NCI-H82 (cell line): ENCODE measurements at regions not wholly inside any gene's neighbourhood (a gene's known extent, or its start where the extent isn't known, plus 50 kb on each side); places are given as distances from the start of the nearest gene placed in this dataset.

ENCODE experiments used
- DNase-seq: peaks from one replicate; lab custom pipeline; 2025; lab: John Stamatoyannopoulos, UW

- no peak for DNase-seq
These were observed 1917.7 kb downstream of the TP53TG3F start for GRCh38 chr16:35377142-35377541.

DNA sequence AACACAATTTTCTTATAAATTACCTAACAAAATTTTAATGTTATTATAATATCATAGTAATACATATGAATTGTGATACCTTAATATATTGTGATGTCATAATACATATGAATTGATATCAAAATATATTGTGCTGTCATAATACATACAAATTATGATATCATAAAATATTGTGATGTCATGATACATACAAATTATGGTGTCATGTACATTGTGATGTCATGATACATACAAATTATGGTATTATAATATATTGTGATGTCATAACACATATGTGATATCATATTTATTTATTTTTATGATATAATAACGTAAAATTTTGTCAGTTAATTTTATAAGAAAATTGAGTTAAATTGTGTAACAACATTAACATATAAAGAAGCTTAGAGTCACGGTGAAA is 1927.2 kb downstream of the TP53TG3F start:
- no peak for DNase-seq

DNA sequence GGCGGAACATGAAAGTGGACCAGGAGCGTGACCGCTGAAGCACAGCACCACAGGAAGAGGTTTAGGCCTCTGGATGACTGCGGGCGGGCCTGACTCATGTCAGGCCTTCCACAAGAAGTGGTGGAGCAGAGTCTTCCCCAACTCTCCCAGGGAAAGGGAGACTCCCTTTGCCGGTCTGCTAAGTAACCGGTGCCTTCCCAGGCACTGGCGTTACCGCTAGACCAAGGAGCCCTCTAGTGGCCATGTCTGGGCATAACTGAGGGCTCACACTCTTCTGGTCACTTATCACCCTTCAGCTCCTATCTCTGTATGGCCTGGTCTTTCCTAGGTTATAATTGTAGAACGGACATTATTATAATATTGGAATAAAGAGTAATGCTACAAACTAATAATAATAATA is 1931.9 kb downstream of the TP53TG3F start:
- peak; percentile 76 for DNase-seq

DNA sequence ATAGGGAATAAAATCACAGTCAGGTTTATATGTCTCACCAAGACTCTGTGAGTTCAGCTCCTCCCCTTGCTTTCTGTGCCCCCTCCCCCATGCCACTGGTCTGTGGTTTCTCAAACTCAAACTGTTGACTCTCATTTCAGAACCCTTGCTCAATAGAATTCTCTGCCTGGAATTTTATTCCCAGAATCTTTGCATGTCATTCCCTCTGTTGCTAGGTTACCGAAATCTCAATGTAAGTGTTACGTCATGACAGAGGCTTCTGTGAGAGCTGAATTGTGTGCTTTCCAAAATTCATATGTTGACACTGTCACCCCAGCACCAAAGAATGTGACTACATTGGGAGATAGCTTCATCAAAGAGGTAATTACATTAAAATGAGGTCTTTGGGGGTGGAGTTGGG is 1938.8 kb downstream of the TP53TG3F start:
- DNase-seq = no peak

- no peak for DNase-seq
These were observed 1939.7 kb downstream of the TP53TG3F start for GRCh38 chr16:35399133-35399532.

- DNase-seq = no peak
These were observed 1944.9 kb downstream of the TP53TG3F start for GRCh38 chr16:35404273-35404672.

DNA sequence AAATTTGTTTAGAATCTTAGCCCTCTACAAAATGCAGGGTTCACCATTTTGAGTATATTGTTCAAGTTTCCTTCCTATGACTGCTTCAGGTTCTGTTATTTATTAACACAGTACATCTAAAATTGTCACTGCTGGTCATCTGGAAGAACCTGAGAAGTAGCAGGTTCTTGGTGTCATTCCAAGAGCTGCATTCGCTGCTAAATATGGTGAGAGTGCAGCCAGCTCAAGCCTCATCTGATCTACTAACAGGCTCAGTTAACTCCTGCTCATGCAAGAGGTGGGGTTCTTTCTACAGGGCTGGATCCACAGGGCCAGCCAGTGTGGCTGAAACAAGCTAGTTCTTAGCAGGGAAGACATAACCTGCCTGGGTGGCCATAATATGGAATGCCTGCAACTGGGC is 1946.1 kb downstream of the TP53TG3F start:
- DNase-seq = no peak

DNA sequence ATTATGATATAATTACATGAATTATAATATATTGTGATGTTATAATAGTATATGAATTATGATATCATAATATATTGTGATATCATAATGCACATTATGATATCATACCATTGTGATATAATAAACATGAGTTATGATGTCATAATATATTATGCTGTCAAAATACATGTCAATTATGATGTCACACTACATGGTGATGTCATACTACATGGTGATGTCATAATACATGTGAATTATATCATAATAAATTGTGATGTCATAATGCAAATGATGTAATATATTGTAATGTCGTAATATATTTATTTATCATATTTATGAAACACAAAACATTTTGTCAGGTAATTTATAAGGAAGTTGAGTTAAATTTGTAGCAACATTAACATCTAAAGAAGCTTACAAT is 1950.1 kb downstream of the TP53TG3F start:
- DNase-seq = no peak

- no peak for DNase-seq
These were observed 1951.0 kb downstream of the TP53TG3F start for GRCh38 chr16:35410438-35410837.

DNA sequence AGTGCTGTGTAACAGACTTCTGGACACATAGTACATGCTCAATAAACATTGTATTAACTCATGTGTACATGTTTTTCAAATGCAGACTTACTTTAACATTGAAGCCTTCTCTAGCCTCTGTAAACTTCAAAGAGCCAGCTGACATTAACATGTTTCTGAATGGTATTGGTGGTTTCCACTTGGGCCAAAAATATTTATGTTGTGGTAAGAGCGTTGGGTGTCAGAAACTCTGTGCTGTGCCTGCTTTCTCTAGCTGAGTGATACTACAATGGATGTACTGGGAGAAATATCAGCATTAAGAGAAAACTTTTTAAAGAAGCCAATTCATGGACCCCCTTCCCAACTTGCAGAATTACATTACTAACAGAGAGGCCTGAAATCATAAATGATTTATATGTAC is 1951.7 kb downstream of the TP53TG3F start:
- no peak for DNase-seq

DNA sequence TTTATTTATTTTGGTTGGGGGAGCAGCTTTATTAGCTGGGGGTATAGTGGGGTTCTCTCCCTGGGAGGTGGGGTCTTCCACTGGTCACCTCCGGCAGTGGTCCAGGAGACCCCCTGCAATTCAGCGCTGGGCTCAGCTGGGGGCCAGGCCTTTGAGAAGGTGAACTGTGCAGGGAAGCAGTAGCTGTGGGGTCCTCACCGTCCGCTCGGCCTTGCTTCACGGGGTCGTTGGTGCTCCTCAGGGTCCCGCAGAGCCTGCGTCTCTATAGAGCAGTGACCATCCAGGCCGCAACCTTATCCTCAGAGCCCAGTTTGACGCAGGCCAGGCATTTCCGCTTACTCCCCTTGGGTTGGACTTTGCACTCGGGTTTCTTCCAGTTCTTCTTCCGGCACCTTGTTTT is 1954.7 kb downstream of the TP53TG3F start:
- DNase-seq = no peak

DNA sequence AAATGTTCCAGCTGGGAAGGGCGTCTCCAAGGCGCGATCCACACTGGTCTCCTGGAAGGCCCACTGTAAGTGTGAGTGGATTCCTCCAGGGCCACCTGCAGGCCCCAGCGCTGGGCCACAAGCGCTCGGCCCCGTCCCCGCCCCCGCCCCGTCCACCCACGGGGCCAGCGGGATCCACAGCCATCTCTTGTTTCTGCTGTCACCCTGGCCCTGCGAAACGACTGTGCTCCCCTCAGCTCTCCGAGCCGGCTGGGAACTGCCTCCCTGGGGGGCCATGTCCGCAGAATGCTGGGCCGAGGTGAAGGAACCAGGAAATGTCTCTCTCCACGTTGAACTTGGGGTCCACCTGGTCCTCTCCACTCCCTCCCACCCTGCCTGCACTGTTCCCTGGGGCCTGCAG is 1955.2 kb downstream of the TP53TG3F start:
- no peak for DNase-seq

DNA sequence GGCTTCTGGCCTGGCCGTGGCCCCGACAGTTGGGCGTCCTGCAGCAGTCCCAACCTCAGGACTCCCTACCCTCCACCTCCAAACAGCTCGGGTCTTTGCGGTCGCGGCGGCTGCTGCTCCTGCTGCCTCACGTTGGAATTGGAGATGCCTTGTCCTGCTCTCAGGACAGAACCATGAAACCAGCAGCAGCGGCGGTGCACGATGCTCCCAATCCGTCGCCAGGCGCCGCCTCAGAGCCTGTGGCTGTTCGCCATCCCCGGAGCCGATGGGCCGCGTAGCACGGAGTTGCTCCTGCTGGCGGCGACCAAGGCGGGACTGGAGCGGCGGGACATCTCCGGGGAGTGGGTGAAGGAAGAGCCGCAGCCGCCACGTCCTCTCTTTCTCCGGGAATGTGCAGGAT is 1965.9 kb downstream of the TP53TG3F start:
- peak; percentile 29 for DNase-seq

GRCh38 chr16:35431829-35432663 is 1972.6 kb downstream of the TP53TG3F start:
- peak; percentile 35 for DNase-seq

DNA sequence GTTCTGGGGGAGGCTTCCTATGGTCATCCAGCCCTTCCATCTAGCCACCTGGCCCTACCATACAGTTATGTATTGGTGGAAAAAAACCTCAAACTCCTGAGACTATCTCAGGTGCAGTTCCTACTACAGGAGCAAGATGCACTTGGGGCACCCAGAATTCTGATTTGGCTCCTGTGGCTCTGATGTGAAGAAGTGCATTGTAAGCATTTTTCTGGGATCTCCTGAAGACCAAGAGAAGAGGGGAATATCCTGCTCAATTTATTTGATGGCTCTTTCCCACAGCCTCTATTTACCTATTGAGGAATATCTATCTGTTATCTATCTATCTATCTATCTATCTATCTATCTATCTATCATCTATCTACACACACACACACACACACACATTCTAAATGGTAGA is 1981.5 kb downstream of the TP53TG3F start:
- no peak for DNase-seq

DNA sequence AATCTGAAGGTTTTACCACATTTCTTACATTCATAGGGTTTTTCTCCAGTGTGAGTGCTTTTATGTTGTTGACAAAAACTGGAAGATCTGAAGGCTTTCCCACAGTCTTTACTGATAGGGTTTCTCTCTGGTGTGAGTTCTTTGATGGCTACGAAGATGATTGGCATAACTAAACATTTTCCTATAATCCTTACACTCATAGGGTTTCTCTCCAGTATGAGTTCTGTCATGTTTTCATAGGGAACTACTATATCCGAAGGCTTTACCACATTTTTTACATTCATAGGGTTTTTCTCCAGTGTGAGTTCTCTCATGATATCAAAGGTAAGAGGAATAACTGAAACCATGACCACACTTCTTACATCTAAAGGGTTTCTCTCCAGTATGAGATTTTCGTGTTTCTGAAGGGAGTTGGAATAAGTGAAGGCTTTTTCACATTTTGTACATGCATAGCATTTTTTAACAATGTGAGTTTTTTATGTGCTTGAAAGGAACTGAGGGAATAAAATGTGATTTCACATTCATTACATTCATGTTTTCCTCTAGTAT is 1987.7 kb downstream of the TP53TG3F start:
- no peak for DNase-seq

- DNase-seq = no peak
These were observed 1990.3 kb downstream of the TP53TG3F start for GRCh38 chr16:35449663-35450062.

DNA sequence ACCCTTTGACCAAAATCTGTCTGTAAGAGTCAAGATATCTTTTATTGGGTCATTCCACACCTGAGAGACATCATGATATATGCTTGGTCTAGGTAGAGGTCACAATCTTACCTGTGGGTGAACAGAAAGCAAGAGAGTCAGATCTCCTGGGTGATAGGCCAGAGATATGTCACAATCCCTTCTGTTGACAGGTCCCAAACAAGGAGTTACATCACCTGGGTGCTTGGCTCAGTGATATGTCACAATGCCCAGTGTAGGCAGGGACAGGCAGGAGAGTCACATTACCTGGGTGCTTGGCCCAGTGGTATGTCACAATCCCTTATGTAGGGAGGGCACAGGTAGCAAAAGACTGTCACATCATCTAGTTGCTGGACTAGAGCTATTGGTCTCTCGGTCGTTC is 1991.2 kb downstream of the TP53TG3F start:
- DNase-seq = no peak

DNA sequence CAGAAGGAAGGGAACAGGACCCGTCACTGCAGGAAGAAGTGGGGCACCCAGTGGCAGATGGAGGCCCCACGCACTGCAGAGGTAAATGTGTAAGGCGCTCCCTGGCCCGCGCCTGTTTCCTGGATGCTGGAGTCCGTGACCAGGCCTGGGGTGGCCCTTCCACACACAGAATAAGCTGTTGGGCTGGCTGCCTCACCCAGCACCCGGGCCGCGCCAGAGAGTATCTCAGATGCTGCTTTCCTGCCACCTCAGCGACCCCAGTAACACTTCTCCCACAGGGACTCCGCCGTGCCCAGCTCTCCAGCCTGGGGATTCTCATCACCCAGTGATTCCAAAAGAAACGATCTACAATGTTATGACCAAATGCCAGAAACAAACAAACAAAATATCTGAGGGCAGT is 1993.1 kb downstream of the TP53TG3F start:
- DNase-seq = no peak

- no peak for DNase-seq
These were observed 2003.9 kb downstream of the TP53TG3F start for GRCh38 chr16:35463358-35463757.

DNA sequence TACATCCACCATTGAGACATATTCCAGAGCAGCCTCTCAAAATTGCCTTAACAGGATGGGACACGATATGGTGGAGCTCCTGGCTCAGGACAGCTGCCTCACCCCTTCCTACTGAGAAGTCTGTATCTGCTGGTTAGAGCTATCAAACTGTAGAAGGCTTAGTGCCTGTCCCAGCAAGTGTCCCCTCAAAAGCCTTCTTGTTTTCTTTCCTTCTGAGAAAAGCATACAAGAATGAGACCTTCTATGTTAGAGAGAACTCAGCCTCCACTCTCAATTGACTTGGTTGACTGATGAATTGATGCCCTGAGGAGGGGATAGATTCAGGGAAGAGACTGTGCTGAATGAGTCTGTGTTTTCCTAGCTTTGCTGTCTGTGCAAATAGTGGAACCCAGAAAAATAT is 2020.9 kb downstream of the TP53TG3F start:
- DNase-seq = no peak

DNA sequence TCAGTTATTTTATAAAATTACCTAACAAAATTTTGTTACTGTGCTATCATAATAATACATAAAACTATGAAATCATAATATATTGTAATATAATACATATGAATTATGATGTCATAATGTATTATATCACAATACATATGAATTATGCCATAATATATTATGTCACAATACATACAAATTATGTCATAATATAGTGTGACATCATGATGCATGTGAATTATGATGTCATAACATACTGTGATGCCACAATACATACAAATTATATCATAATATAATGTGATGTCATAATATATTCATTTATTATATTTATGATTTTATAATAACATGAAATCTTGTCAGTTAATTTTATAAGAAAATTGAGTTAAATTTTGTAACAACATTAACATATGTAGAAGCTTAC is 2021.6 kb downstream of the TP53TG3F start:
- DNase-seq = no peak

DNA sequence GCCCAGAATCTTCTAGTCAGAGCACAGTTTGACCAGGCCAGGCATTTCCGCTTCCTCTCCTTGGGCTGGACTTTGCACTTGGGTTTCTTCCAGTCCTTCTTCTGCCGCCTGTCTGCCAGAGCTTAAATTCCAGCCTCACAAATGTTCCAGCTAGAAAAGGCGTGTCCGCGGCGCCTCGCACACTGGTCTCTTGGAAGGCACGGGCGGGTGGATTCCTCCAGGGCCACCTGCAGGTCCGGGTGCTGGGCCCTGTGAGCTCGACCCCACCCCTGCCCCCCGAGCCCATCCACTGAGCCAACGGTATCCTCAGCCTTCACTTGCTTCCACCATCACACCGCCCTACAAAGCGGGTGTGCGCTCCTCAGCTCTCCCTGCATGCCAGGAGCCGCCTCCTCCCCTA is 2026.5 kb downstream of the TP53TG3F start:
- no peak for DNase-seq

- DNase-seq = peak; percentile 88
These were observed 2032.8 kb downstream of the TP53TG3F start for GRCh38 chr16:35492225-35492624.
